ENCODE measurements at regions not wholly inside any gene's neighbourhood (a gene's known extent, or its start where the extent isn't known, plus 50 kb on each side); places are given as distances from the start of the nearest gene placed in this dataset.

DNA sequence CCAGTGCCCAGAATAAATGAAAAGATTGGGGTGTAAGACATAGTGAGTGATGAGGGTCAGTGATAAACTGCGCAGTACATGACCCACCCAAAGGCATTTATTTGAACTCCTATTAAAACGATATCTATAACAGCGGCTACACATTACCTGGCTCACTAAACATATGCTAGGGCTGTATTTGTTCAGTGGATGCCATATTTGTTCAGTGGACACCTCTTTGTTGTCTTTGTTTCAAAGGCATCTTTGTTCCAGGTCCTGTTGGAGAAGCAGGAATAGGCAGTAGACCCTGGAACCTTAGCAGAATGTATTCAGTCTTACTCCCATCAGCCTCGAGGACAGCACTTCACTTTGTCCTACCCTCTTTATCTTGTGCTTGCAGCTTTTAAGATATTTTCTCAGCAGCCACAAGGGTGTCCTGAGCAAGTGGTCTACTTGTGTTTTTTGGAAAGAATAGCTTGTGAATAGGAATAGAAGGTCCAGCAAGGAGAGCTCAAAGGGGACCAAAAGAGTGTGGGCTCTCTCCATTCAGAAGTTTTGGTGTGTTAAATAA lies 650.8 kb upstream of the FANCL start:
- POLR2A ChIA-PET (ENCODE audit: partially characterized antibody), result no interaction called here
- TF ChIP-seq, protein P1, sequence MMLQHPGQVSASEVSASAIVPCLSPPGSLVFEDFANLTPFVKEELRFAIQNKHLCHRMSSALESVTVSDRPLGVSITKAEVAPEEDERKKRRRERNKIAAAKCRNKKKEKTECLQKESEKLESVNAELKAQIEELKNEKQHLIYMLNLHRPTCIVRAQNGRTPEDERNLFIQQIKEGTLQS (IDR thresholded peaks at IDR 0.05; ENCODE audit: insufficient read depth, low read depth, low read length), result no peak
- no peak for TF ChIP-seq CBX8 (IDR thresholded peaks at IDR 0.05; ENCODE audit: borderline replicate concordance, low read depth, low read length)
- no peak for TF ChIP-seq KDM4A (IDR thresholded peaks at IDR 0.05; ENCODE audit: low read depth, low read length, severe bottlenecking)
- no peak for TF ChIP-seq HDAC6 (IDR thresholded peaks at IDR 0.05; ENCODE audit: low read depth, low read length)
- no peak for TF ChIP-seq SRF (IDR thresholded peaks at IDR 0.05; ENCODE audit: low read depth, low read length)
- TF ChIP-seq TBP (IDR thresholded peaks at IDR 0.05; ENCODE audit: low read depth, low read length), result no peak
- TF ChIP-seq HDAC2 (IDR thresholded peaks at IDR 0.05; ENCODE audit: borderline replicate concordance in 1 of 2, low read depth in 2 of 2, low read length in 2 of 2), result no peak
- no peak for TF ChIP-seq POLR2AphosphoS5 (IDR thresholded peaks at IDR 0.05; ENCODE audit: low read depth, low read length)
- no peak for TF ChIP-seq SIRT6 (IDR thresholded peaks at IDR 0.05; ENCODE audit: low read length)
- no peak for TF ChIP-seq EGR1 (IDR thresholded peaks at IDR 0.05; ENCODE audit: borderline replicate concordance, low read depth, low read length)
- TF ChIP-seq ZNF274 (IDR thresholded peaks at IDR 0.05; ENCODE audit: borderline replicate concordance, extremely low read depth, low read length), result no peak
- TF ChIP-seq ASH2L (IDR thresholded peaks at IDR 0.05; ENCODE audit: low read length), result no peak
- TF ChIP-seq NRF1 (IDR thresholded peaks at IDR 0.05; ENCODE audit: low read depth, low read length), result no peak
- no peak for TF ChIP-seq TEAD4 (IDR thresholded peaks at IDR 0.05; ENCODE audit: low read depth, low read length)
- no peak for TF ChIP-seq KDM1A (IDR thresholded peaks at IDR 0.05; ENCODE audit: borderline replicate concordance, low read length)

More for the DNA sequence above, 650.8 kb upstream of the FANCL start:
- H3K27ac ChIP-seq (ENCODE audit: low read depth, low read length), result no peak overlapping the region
- WGBS, 2 experiments (ENCODE audit: extremely low coverage in 1 of 2, insufficient coverage in 1 of 2, insufficient read length in 1 of 2, insufficient replicate concordance in 2 of 2, low coverage in 1 of 2, low lambda C conversion rate in 2 of 2, missing lambda C conversion rate in 1 of 2), result 89% methylated on average over 4 of the region's 4 CpGs; no CpG with 5 or more reads in 1 of the 2 experiments
- H3K23ac ChIP-seq (ENCODE audit: insufficient read length), result no peak overlapping the region
- H4K5ac ChIP-seq (ENCODE audit: insufficient read length, low read depth, low read length), result no peak overlapping the region
- no peak overlapping the region for H3K4me3 ChIP-seq (ENCODE audit: extremely low read depth in 1 of 4, insufficient read depth in 2 of 4, low read depth in 3 of 4, low read length in 4 of 4)
- H2BK12ac ChIP-seq (ENCODE audit: low read depth, low read length), result no peak overlapping the region
- H3K4ac ChIP-seq (replicated peaks; ENCODE audit: insufficient read length, low read depth, low read length), result no peak overlapping the region
- H3K14ac ChIP-seq (ENCODE audit: insufficient read length), result no peak overlapping the region
- H4K8ac ChIP-seq (ENCODE audit: extremely low read depth, insufficient read depth, low read length), result no peak overlapping the region
- H2BK15ac ChIP-seq (ENCODE audit: low read length), result no peak overlapping the region
- DNase-seq (ENCODE audit: low read depth in 1 of 2, low spot score in 2 of 2) (no peak), FAIRE-seq (no peak)
- no peak overlapping the region for H3K18ac ChIP-seq (ENCODE audit: extremely low read depth, low read length)
- H3K9ac ChIP-seq (replicated peaks in 1 of 4; ENCODE audit: extremely low read depth in 1 of 4, low read depth in 3 of 4, low read length in 3 of 4), result no peak overlapping the region
- no peaks in the 10 kb centered on the region for H4K20me1 ChIP-seq (replicated peaks in 1 of 2; ENCODE audit: control insufficient read depth in 1 of 2, insufficient read depth in 2 of 2, low read length in 2 of 2)
- no peaks in the 10 kb centered on the region for H3K79me2 ChIP-seq (ENCODE audit: control insufficient read depth in 1 of 2, insufficient read depth in 2 of 2, low read length in 2 of 2)
- H3K4me2 ChIP-seq (ENCODE audit: insufficient read depth in 1 of 2, low read depth in 2 of 2, low read length in 2 of 2), result no peak overlapping the region
- no peak overlapping the region for H2BK5ac ChIP-seq (ENCODE audit: low read depth, low read length)
- no peaks in the 10 kb centered on the region for H3K23me2 ChIP-seq (ENCODE audit: low read depth, low read length)
- H3K4me1 ChIP-seq (replicated peaks in 1 of 4; ENCODE audit: control insufficient read depth in 3 of 4, insufficient read depth in 4 of 4, low read length in 3 of 4), result no peaks in the 10 kb centered on the region
- no peaks in the 10 kb centered on the region for H3K79me1 ChIP-seq (ENCODE audit: low read depth, low read length)
- no peak overlapping the region for H2AFZ ChIP-seq (ENCODE audit: low read length)
- H2BK20ac ChIP-seq (ENCODE audit: low read length), result no peak overlapping the region
- no peak overlapping the region for H3K56ac ChIP-seq (replicated peaks; ENCODE audit: insufficient read length, low read depth, low read length)
- H3K27me3 ChIP-seq (replicated peaks in 1 of 4; ENCODE audit: control insufficient read depth in 3 of 4, extremely low read depth in 1 of 4, insufficient read depth in 3 of 4, low read length in 3 of 4), result no peaks in the 10 kb centered on the region
- no peaks in the 10 kb centered on the region for H3K36me3 ChIP-seq (ENCODE audit: control insufficient read depth in 2 of 4, insufficient read depth in 4 of 4, low read length in 3 of 4)
- no peak overlapping the region for H2AK5ac ChIP-seq (ENCODE audit: low read depth, low read length)
- CTCF ChIA-PET (ENCODE audit: partially characterized antibody), result interaction anchor here (0.9 to 1.9 kb wide), 7 partner anchors 14 to 130 kb away, joined by 3 to 6 read pairs (median 3); no protein-coding TSS in a partner anchor
- H4K91ac ChIP-seq (replicated peaks; ENCODE audit: insufficient read length, low read length), result no peak overlapping the region
- no peak overlapping the region for H2BK120ac ChIP-seq (replicated peaks; ENCODE audit: low read depth, low read length)
- H3K9me3 ChIP-seq (ENCODE audit: insufficient read depth in 2 of 2, low read depth in 1 of 2, low read length in 1 of 2), result no peaks in the 10 kb centered on the region
